GM23338 (cell line): ENCODE measurements at regions not wholly inside any gene's neighbourhood (a gene's known extent, or its start where the extent isn't known, plus 50 kb on each side); places are given as distances from the start of the nearest gene placed in this dataset.

Experiments used
- ATAC-seq: fragments of 200-7000 bp; cut with Tn5 transposase; 3 replicates; pipeline ENCODE4 v1.9.1; 2020
- DNase-seq: peaks from one replicate; pipeline ENCODE4 v3.0.0-alpha.2; 2015; ENCODE audit warnings: low spot score
- H2AFZ ChIP-seq: fragments of 200-600 bp; sonication (generic); 2 replicates; pipeline ENCODE4 v1.8.0; 2016; ENCODE audit warnings: antibody characterized with exemption, mild to moderate bottlenecking, moderate library complexity
- H3F3A ChIP-seq: fragments of 200-600 bp; sonication (generic); replicated peaks from 2 replicates; pipeline ENCODE4 v1.8.0; 2017; ENCODE audit warnings: antibody characterized with exemption, mixed run types, low read depth
- H3K27ac ChIP-seq: fragments of 200-600 bp; sonication (generic); 2 replicates; pipeline ENCODE4 v1.6.1; 2016; ENCODE audit warnings: low read depth
- H3K27me3 ChIP-seq: fragments of 200-600 bp; sonication (generic); 2 replicates; pipeline ENCODE4 v1.8.0; 2016; ENCODE audit warnings: mild to moderate bottlenecking, mixed run types, moderate library complexity; ENCODE audit not compliant: insufficient read depth
- H3K36me3 ChIP-seq: fragments of 200-600 bp; sonication (generic); 2 replicates; pipeline ENCODE4 v1.8.0; 2016; ENCODE audit warnings: mild to moderate bottlenecking; ENCODE audit not compliant: insufficient read depth
- H3K4me1 ChIP-seq: fragments of 200-600 bp; sonication (generic); 2 replicates; pipeline ENCODE4 v1.8.0; 2016; ENCODE audit warnings: mild to moderate bottlenecking, moderate library complexity; ENCODE audit not compliant: insufficient read depth
- H3K4me2 ChIP-seq: fragments of 200-600 bp; sonication (generic); 2 replicates; pipeline ENCODE4 v1.7.1; 2017; ENCODE audit warnings: mixed run types
- H3K4me3 ChIP-seq: fragments of 200-600 bp; sonication (generic); 2 replicates; pipeline ENCODE4 v1.6.1; 2016; ENCODE audit warnings: mixed run types
- H3K79me2 ChIP-seq: fragments of 200-600 bp; sonication (generic); replicated peaks from 2 replicates; pipeline ENCODE4 v1.8.0; 2017; ENCODE audit warnings: mild to moderate bottlenecking; ENCODE audit not compliant: insufficient read depth
- H3K9me2 ChIP-seq: fragments of 200-600 bp; sonication (generic); 2 replicates; pipeline ENCODE4 v1.8.0; 2017; ENCODE audit not compliant: insufficient read depth
- H4K20me1 ChIP-seq: fragments of 200-600 bp; sonication (generic); replicated peaks from 2 replicates; pipeline ENCODE4 v1.8.0; 2017; ENCODE audit warnings: mild to moderate bottlenecking; ENCODE audit not compliant: insufficient read depth
- H3K27ac Mint-ChIP-seq: 2 replicates; pipeline ENCODE4 v1.8.0; 2020; ENCODE audit warnings: inconsistent platforms, mild to moderate bottlenecking, moderate library complexity, mixed read lengths
- H3K27me3 Mint-ChIP-seq: 3 replicates; pipeline ENCODE4 v1.8.0; 2022; ENCODE audit warnings: low read depth, mild to moderate bottlenecking, moderate library complexity, mixed read lengths, inconsistent platforms; ENCODE audit not compliant: insufficient read depth, poor library complexity
- H3K36me3 Mint-ChIP-seq: 3 replicates; pipeline ENCODE4 v1.8.0; 2021; ENCODE audit warnings: low read depth, mild to moderate bottlenecking, inconsistent platforms, moderate library complexity, mixed read lengths
- H3K4me1 Mint-ChIP-seq: 3 replicates; pipeline ENCODE4 v1.8.0; 2020; ENCODE audit warnings: mild to moderate bottlenecking, inconsistent platforms, mixed read lengths
- H3K4me3 Mint-ChIP-seq: 3 replicates; pipeline ENCODE4 v1.8.0; 2021; ENCODE audit warnings: moderate library complexity, mild to moderate bottlenecking, inconsistent platforms, mixed read lengths
- H3K9me3 Mint-ChIP-seq: 3 replicates; pipeline ENCODE4 v1.8.0; 2020; ENCODE audit warnings: moderate library complexity, mild to moderate bottlenecking, inconsistent platforms, mixed read lengths
- EZH2 ChIP-seq: fragments of 200-600 bp; sonication (generic); IDR thresholded peaks from one replicate; pipeline ENCODE4 v1.8.0; 2017; ENCODE audit warnings: antibody characterized with exemption, mild to moderate bottlenecking, low read depth; ENCODE audit not compliant: unreplicated experiment
- EZH2phosphoT487 ChIP-seq: fragments of 200-600 bp; sonication (generic); IDR thresholded peaks from one replicate; pipeline ENCODE4 v1.8.1; 2018; ENCODE audit warnings: antibody characterized with exemption; ENCODE audit not compliant: unreplicated experiment
- NANOG ChIP-seq: IDR thresholded peaks from 2 replicates; pipeline ENCODE4 v1.6.1; 2016; ENCODE audit warnings: antibody characterized with exemption, borderline replicate concordance
- POLR2AphosphoS5 ChIP-seq: IDR thresholded peaks from 2 replicates; pipeline ENCODE4 v1.6.1; 2016; ENCODE audit warnings: antibody characterized with exemption, low read depth
- STAT1 ChIP-seq: IDR thresholded peaks from one replicate; pipeline ENCODE4 v1.6.1; 2016; ENCODE audit warnings: antibody characterized with exemption; ENCODE audit not compliant: unreplicated experiment
- ZNF114 ChIP-seq: fragments of 250-450 bp; sonication (Bioruptor Pico); IDR thresholded peaks from 2 replicates; pipeline ENCODE4 v1.5.0; 2020; ENCODE audit warnings: mild to moderate bottlenecking, moderate library complexity
- ZNF331 ChIP-seq: fragments of 250-450 bp; sonication (Bioruptor Pico); IDR thresholded peaks from 2 replicates; pipeline ENCODE4 v1.5.0; 2020; ENCODE audit warnings: low read depth, mild to moderate bottlenecking, moderate library complexity
- TF ChIP-seq, protein P1 (sequence below): IDR thresholded peaks from one replicate; pipeline ENCODE4 v1.6.1; 2018; ENCODE audit warnings: antibody characterized with exemption; ENCODE audit not compliant: unreplicated experiment
- TF ChIP-seq, protein P2 (sequence below), 2 experiments: fragments of 200-600 bp in 1 of 2; sonication (generic) in 1 of 2; conservative IDR thresholded peaks; 2 replicates each; pipeline versions ENCODE4 v1.5.1 to v1.6.1; 2016 to 2017; ENCODE audit warnings: antibody characterized with exemption in 2 of 2, low read depth in 2 of 2, mild to moderate bottlenecking in 2 of 2, moderate library complexity in 1 of 2
- TF ChIP-seq, protein P3 (sequence below): fragments of 250-450 bp; sonication (Bioruptor Pico); IDR thresholded peaks from 2 replicates; pipeline ENCODE4 v1.5.0; 2020; ENCODE audit warnings: mild to moderate bottlenecking, moderate library complexity

DNA sequence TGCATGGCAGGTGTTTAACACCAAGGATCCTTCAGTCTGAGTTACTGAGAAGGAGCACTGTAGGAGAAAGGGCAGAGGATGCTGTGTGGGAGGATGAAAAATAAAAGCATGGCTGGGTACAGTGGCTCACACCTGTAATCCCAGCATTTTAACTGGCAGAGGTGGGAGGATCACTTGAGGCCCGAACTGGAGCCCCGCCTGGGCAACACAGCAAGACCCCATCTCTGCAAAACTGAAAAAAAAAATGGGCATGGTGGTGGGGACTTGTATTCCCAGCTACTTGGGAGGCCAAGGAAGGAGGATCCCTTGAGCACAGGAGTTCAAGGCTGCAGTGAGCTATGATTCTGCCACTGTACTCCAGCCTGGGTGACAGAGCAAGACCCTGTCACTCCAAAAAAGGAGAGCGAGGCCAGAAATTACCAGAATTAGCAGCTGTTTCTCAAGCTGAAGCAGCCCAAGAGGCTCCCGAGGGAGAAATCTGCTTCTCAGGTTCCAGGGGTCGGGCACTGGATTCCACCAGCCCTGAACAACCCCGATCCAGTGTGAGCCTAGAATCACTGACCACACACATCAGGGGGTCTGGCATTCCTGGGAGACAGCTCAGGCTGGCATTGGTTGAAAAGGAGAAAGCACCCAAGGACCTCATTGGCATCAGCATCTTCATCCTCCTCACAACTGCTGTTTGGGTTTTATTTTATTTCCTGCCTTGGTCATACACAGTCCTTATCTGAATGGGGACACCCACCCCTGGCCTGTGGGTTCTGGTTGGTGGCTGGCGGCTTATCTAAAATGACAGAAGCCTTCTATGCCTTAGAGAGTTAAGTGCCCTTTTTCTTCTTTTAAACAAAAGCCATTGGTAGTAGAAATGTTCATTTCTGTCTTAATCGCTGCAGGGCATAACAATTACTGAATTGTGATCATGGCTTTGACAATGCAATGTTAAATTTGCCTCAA, 66.3 kb upstream of the TRIM2 start:
- peaks cover 12% of the 10 kb centered on the region for H3K4me1 Mint-ChIP-seq
- DNase-seq (no peak), ATAC-seq (no peak)
- Histone ChIP-seq H3K36me3 (no peaks in the 10 kb centered on the region), H3K79me2 (no peaks in the 10 kb centered on the region), H3K27me3 (no peaks in the 10 kb centered on the region), H3F3A (no peaks in the 10 kb centered on the region), H3K4me3 (no peak overlapping the region), H3K4me2 (no peak overlapping the region), H3K9me2 (no peaks in the 10 kb centered on the region), H4K20me1 (no peaks in the 10 kb centered on the region), H2AFZ (no peak overlapping the region), H3K4me1 (no peaks in the 10 kb centered on the region), H3K27ac (no peak overlapping the region)
- TF ChIP-seq STAT1 (no peak), NANOG (no peak), EZH2 (no peak), ZNF331 (CRISPR knock-in tag) (no peak), ZNF114 (CRISPR knock-in tag) (no peak), POLR2AphosphoS5 (no peak), EZH2phosphoT487 (no peak)
- TF ChIP-seq, protein P1, sequence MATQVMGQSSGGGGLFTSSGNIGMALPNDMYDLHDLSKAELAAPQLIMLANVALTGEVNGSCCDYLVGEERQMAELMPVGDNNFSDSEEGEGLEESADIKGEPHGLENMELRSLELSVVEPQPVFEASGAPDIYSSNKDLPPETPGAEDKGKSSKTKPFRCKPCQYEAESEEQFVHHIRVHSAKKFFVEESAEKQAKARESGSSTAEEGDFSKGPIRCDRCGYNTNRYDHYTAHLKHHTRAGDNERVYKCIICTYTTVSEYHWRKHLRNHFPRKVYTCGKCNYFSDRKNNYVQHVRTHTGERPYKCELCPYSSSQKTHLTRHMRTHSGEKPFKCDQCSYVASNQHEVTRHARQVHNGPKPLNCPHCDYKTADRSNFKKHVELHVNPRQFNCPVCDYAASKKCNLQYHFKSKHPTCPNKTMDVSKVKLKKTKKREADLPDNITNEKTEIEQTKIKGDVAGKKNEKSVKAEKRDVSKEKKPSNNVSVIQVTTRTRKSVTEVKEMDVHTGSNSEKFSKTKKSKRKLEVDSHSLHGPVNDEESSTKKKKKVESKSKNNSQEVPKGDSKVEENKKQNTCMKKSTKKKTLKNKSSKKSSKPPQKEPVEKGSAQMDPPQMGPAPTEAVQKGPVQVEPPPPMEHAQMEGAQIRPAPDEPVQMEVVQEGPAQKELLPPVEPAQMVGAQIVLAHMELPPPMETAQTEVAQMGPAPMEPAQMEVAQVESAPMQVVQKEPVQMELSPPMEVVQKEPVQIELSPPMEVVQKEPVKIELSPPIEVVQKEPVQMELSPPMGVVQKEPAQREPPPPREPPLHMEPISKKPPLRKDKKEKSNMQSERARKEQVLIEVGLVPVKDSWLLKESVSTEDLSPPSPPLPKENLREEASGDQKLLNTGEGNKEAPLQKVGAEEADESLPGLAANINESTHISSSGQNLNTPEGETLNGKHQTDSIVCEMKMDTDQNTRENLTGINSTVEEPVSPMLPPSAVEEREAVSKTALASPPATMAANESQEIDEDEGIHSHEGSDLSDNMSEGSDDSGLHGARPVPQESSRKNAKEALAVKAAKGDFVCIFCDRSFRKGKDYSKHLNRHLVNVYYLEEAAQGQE: no peak
- TF ChIP-seq, protein P2, sequence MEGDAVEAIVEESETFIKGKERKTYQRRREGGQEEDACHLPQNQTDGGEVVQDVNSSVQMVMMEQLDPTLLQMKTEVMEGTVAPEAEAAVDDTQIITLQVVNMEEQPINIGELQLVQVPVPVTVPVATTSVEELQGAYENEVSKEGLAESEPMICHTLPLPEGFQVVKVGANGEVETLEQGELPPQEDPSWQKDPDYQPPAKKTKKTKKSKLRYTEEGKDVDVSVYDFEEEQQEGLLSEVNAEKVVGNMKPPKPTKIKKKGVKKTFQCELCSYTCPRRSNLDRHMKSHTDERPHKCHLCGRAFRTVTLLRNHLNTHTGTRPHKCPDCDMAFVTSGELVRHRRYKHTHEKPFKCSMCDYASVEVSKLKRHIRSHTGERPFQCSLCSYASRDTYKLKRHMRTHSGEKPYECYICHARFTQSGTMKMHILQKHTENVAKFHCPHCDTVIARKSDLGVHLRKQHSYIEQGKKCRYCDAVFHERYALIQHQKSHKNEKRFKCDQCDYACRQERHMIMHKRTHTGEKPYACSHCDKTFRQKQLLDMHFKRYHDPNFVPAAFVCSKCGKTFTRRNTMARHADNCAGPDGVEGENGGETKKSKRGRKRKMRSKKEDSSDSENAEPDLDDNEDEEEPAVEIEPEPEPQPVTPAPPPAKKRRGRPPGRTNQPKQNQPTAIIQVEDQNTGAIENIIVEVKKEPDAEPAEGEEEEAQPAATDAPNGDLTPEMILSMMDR (conservative IDR thresholded peaks at IDR 0.05; ENCODE audit: low read depth in 2 of 2): no peak
- TF ChIP-seq, protein P3, sequence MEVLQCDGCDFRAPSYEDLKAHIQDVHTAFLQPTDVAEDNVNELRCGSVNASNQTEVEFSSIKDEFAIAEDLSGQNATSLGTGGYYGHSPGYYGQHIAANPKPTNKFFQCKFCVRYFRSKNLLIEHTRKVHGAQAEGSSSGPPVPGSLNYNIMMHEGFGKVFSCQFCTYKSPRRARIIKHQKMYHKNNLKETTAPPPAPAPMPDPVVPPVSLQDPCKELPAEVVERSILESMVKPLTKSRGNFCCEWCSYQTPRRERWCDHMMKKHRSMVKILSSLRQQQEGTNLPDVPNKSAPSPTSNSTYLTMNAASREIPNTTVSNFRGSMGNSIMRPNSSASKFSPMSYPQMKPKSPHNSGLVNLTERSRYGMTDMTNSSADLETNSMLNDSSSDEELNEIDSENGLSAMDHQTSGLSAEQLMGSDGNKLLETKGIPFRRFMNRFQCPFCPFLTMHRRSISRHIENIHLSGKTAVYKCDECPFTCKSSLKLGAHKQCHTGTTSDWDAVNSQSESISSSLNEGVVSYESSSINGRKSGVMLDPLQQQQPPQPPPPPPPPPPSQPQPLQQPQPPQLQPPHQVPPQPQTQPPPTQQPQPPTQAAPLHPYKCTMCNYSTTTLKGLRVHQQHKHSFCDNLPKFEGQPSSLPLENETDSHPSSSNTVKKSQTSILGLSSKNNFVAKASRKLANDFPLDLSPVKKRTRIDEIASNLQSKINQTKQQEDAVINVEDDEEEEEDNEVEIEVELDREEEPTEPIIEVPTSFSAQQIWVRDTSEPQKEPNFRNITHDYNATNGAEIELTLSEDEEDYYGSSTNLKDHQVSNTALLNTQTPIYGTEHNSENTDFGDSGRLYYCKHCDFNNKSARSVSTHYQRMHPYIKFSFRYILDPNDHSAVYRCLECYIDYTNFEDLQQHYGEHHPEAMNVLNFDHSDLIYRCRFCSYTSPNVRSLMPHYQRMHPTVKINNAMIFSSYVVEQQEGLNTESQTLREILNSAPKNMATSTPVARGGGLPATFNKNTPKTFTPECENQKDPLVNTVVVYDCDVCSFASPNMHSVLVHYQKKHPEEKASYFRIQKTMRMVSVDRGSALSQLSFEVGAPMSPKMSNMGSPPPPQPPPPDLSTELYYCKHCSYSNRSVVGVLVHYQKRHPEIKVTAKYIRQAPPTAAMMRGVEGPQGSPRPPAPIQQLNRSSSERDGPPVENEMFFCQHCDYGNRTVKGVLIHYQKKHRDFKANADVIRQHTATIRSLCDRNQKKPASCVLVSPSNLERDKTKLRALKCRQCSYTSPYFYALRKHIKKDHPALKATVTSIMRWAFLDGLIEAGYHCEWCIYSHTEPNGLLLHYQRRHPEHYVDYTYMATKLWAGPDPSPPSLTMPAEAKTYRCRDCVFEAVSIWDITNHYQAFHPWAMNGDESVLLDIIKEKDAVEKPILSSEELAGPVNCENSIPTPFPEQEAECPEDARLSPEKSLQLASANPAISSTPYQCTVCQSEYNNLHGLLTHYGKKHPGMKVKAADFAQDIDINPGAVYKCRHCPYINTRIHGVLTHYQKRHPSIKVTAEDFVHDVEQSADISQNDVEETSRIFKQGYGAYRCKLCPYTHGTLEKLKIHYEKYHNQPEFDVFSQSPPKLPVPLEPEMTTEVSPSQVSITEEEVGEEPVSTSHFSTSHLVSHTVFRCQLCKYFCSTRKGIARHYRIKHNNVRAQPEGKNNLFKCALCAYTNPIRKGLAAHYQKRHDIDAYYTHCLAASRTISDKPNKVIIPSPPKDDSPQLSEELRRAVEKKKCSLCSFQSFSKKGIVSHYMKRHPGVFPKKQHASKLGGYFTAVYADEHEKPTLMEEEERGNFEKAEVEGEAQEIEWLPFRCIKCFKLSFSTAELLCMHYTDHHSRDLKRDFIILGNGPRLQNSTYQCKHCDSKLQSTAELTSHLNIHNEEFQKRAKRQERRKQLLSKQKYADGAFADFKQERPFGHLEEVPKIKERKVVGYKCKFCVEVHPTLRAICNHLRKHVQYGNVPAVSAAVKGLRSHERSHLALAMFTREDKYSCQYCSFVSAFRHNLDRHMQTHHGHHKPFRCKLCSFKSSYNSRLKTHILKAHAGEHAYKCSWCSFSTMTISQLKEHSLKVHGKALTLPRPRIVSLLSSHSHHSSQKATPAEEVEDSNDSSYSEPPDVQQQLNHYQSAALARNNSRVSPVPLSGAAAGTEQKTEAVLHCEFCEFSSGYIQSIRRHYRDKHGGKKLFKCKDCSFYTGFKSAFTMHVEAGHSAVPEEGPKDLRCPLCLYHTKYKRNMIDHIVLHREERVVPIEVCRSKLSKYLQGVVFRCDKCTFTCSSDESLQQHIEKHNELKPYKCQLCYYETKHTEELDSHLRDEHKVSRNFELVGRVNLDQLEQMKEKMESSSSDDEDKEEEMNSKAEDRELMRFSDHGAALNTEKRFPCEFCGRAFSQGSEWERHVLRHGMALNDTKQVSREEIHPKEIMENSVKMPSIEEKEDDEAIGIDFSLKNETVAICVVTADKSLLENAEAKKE: no peak
- H3K4me3 Mint-ChIP-seq: no peak overlapping the region
- H3K27ac Mint-ChIP-seq: no peak overlapping the region
- H3K36me3 Mint-ChIP-seq: no peaks in the 10 kb centered on the region
- no peaks in the 10 kb centered on the region for H3K9me3 Mint-ChIP-seq
- peaks cover 2% of the 10 kb centered on the region for H3K27me3 Mint-ChIP-seq
